RWPE2 (cell line): ENCODE measurements at regions not wholly inside any gene's neighbourhood (a gene's known extent, or its start where the extent isn't known, plus 50 kb on each side); places are given as distances from the start of the nearest gene placed in this dataset.

Experiments used
- ATAC-seq: fragments of 200-7000 bp; cut with Tn5 transposase; 3 replicates; pipeline ENCODE4 v1.9.1; 2021; ENCODE audit warnings: low read depth
- DNase-seq: peaks from one replicate; pipeline ENCODE4 v3.0.0-alpha.2; 2020; ENCODE audit warnings: low spot score
- H3K27ac ChIP-seq: fragments of 450-650 bp; 2 replicates; pipeline ENCODE4 v1.5.1; 2017; ENCODE audit warnings: mild to moderate bottlenecking; ENCODE audit not compliant: poor library complexity, severe bottlenecking
- H3K27me3 ChIP-seq: fragments of 250-450 bp; sonication (Bioruptor Pico); 2 replicates; pipeline ENCODE4 v1.5.1; 2021; ENCODE audit warnings: mild to moderate bottlenecking, moderate library complexity; ENCODE audit not compliant: insufficient read depth, poor library complexity, severe bottlenecking
- H3K36me3 ChIP-seq: fragments of 250-450 bp; sonication (Bioruptor Pico); 2 replicates; pipeline ENCODE4 v1.5.1; 2020; ENCODE audit warnings: low read depth, mild to moderate bottlenecking, moderate library complexity
- H3K4me1 ChIP-seq: fragments of 250-450 bp; sonication (Bioruptor Pico); 2 replicates; pipeline ENCODE4 v1.5.1; 2021; ENCODE audit warnings: mild to moderate bottlenecking, moderate library complexity; ENCODE audit not compliant: insufficient read depth, poor library complexity, severe bottlenecking
- H3K4me3 ChIP-seq: fragments of 250-450 bp; sonication (Bioruptor Pico); 2 replicates; pipeline ENCODE4 v1.5.1; 2021; ENCODE audit warnings: mild to moderate bottlenecking, moderate library complexity; ENCODE audit not compliant: severe bottlenecking
- H3K9me3 ChIP-seq: fragments of 250-450 bp; sonication (Bioruptor Pico); 2 replicates; pipeline ENCODE4 v1.5.1; 2021; ENCODE audit warnings: mild to moderate bottlenecking, moderate library complexity; ENCODE audit not compliant: severe bottlenecking
- CTCF ChIP-seq: fragments of 450-650 bp; IDR thresholded peaks from one replicate; pipeline ENCODE4 v1.5.1; 2017; ENCODE audit warnings: mild to moderate bottlenecking, moderate library complexity; ENCODE audit not compliant: poor library complexity, severe bottlenecking

GRCh38 chr18:60099709-60100108 lies 199.9 kb downstream of the PMAIP1 start:
- DNase-seq (no peak), ATAC-seq (no peak)
- Histone ChIP-seq H3K4me1 (no peaks in the 10 kb centered on the region), H3K9me3 (no peaks in the 10 kb centered on the region), H3K27me3 (no peaks in the 10 kb centered on the region), H3K36me3 (no peaks in the 10 kb centered on the region), H3K4me3 (no peak overlapping the region), H3K27ac (no peak overlapping the region)
- no peak for TF ChIP-seq CTCF

GRCh38 chr18:60096428-60096827 lies 196.6 kb downstream of the PMAIP1 start:
- ATAC-seq (no peak), DNase-seq (no peak)
- Histone ChIP-seq H3K4me1 (no peaks in the 10 kb centered on the region), H3K9me3 (no peaks in the 10 kb centered on the region), H3K4me3 (no peak overlapping the region), H3K27ac (no peak overlapping the region), H3K27me3 (no peaks in the 10 kb centered on the region), H3K36me3 (no peaks in the 10 kb centered on the region)
- TF ChIP-seq CTCF: no peak

DNA sequence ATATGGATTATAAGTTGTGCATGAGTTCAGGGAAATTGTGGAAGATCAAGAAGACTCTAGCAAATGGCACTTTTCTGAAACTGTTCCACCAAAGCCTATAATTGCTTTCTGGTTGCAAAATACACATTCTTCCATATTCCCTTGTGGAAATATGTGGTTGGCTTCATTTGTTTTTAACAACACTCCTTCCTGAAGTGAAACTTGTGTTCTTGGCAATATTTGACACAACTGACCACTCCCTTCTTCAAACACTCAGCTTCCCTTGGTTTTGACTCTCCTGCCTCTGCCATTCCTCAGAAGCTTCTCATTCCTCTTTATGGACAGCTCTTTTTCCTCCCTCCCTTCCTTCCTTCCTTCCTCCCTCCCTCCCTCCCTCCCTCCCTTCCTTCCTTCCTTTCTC lies 192.3 kb downstream of the PMAIP1 start:
- no peaks in the 10 kb centered on the region for H3K27me3 ChIP-seq
- H3K4me3 ChIP-seq: no peak overlapping the region
- no peaks in the 10 kb centered on the region for H3K9me3 ChIP-seq
- no peaks in the 10 kb centered on the region for H3K4me1 ChIP-seq
- no peak for TF ChIP-seq CTCF
- ATAC-seq (no peak), DNase-seq (no peak)
- no peak overlapping the region for H3K27ac ChIP-seq
- H3K36me3 ChIP-seq: no peaks in the 10 kb centered on the region

DNA sequence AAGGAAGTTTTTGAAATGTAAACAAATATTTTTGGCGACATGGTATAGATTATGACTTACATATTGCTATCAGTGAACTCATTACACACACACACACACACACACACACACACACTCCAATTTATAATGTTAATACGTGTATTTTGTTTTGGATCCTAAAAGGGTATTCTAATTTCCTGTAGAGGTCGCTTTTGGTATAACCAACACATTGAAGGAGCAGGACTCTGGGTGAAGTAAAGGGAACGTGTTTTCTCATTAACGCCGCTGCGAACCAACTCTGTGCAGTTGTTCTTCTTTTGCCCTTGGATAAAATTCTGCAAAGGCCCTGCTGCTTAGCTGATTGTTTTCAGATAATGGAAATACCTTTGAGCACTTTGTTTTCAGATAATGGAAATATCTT lies 190.4 kb downstream of the PMAIP1 start:
- no peaks in the 10 kb centered on the region for H3K4me1 ChIP-seq
- TF ChIP-seq CTCF: peak; percentile 5
- H3K27me3 ChIP-seq: no peaks in the 10 kb centered on the region
- ATAC-seq (no peak), DNase-seq (no peak)
- no peaks in the 10 kb centered on the region for H3K36me3 ChIP-seq
- no peak overlapping the region for H3K27ac ChIP-seq
- no peaks in the 10 kb centered on the region for H3K9me3 ChIP-seq
- no peak overlapping the region for H3K4me3 ChIP-seq

DNA sequence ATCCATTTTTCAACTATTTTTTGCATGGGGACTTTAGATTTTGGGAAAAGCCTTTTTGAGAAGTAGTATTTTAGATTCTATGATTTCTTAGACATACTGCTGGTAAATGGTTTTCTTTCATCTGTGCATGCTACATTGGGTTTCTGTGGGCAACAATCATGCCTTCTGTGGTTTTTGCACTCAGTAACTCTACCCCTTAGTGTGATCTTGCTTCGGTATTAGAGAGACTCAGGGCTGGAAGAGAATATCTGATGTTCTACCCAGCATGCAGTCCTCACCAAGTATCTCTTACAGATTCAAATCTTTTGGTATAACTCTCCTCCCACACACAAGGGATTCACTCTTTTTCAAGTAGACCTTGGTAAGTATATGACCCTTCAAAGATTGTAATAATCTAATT lies 183.0 kb downstream of the PMAIP1 start:
- TF ChIP-seq CTCF: no peak
- ATAC-seq: no peak

More for the DNA sequence above, 183.0 kb downstream of the PMAIP1 start:
- Histone ChIP-seq H3K9me3 (no peaks in the 10 kb centered on the region), H3K4me1 (no peaks in the 10 kb centered on the region), H3K27ac (no peak overlapping the region), H3K4me3 (no peak overlapping the region), H3K27me3 (no peaks in the 10 kb centered on the region), H3K36me3 (no peaks in the 10 kb centered on the region)
- DNase-seq: no peak
